Endothelial cell of umbilical vein (primary cell): ENCODE measurements at regions not wholly inside any gene's neighbourhood (a gene's known extent, or its start where the extent isn't known, plus 50 kb on each side); places are given as distances from the start of the nearest gene placed in this dataset.

Source experiments
- BruUV-seq: library from RNA; stranded (reverse); fragments of 400-500 nt; replicated peaks from 2 replicates; lab custom pipeline; 2021; lab: Mats Ljungman, UMichigan
- CTCF ChIA-PET: fragments of 300-600, 350-600 bp; sonication (Branson Sonifier 250); formaldehyde crosslinking; loops from one replicate; lab custom pipeline; 2021; ENCODE audit warnings: antibody characterized with exemption, inconsistent platforms; lab: Charles Lee
- POLR2A ChIA-PET: fragments of 300-600, 350-600 bp; sonication (Branson Sonifier 250); formaldehyde crosslinking; loops from one replicate; lab custom pipeline; 2021; ENCODE audit warnings: antibody characterized with exemption, inconsistent platforms; lab: Charles Lee
- DNase-seq: peaks from one replicate; pipeline ENCODE4 v3.0.0-alpha.2; 2011; ENCODE audit warnings: low read depth, low spot score
- FAIRE-seq: peaks from 2 replicates; lab custom pipeline; 2011; peaks lifted over from hg19 to GRCh38; lab: Jason Lieb, UNC
- H2AFZ ChIP-seq: 2 replicates; pipeline ENCODE4 v1.6.0; 2012; ENCODE audit warnings: low read depth, low read length, control low read depth, inconsistent platforms
- H3K27ac ChIP-seq: 2 replicates; pipeline ENCODE4 v1.5.1; 2011; ENCODE audit warnings: low read depth, mild to moderate bottlenecking, control low read depth, low read length, moderate library complexity; ENCODE audit not compliant: insufficient read depth
- H3K27me3 ChIP-seq, 2 experiments: 2 replicates each; pipeline versions ENCODE4 v1.6.0 to v1.6.1; 2011; ENCODE audit warnings: low read length in 2 of 2, mixed read lengths in 1 of 2; ENCODE audit not compliant: control insufficient read depth in 2 of 2, insufficient read depth in 2 of 2
- H3K36me3 ChIP-seq, 2 experiments: 2 replicates in 1 of 2; 3 replicates in 1 of 2; pipeline ENCODE4 v1.5.1; 2011; ENCODE audit warnings: low read length in 2 of 2, mild to moderate bottlenecking in 1 of 2, moderate library complexity in 1 of 2; ENCODE audit not compliant: control insufficient read depth in 2 of 2, insufficient read depth in 2 of 2; ENCODE audit errors: extremely low read depth in 1 of 2
- H3K4me1 ChIP-seq: 3 replicates; pipeline ENCODE4 v1.5.1; 2011; ENCODE audit warnings: mild to moderate bottlenecking, low read length; ENCODE audit not compliant: control insufficient read depth, insufficient read depth; ENCODE audit errors: extremely low read depth
- H3K4me2 ChIP-seq: 2 replicates; pipeline ENCODE4 v1.6.1; 2011; ENCODE audit warnings: low read length, control low read depth, mixed read lengths; ENCODE audit not compliant: insufficient read depth
- H3K4me3 ChIP-seq, 3 experiments: fragments of 200-600 bp in 1 of 3; sonication (generic), shearing (Covaris generic) in 1 of 3; replicated peaks in 1 of 3; 2 replicates each; pipeline ENCODE4 v1.5.1; 2011 to 2016; ENCODE audit warnings: control low read depth in 3 of 3, low read length in 3 of 3, mild to moderate bottlenecking in 2 of 3, inconsistent platforms in 1 of 3, low read depth in 1 of 3, moderate library complexity in 1 of 3; ENCODE audit not compliant: insufficient read depth in 1 of 3
- H3K79me2 ChIP-seq: 2 replicates; pipeline ENCODE4 v1.6.0; 2012; ENCODE audit warnings: low read length, inconsistent platforms; ENCODE audit not compliant: control insufficient read depth, insufficient read depth
- H3K9ac ChIP-seq: replicated peaks from 2 replicates; pipeline ENCODE3; 2011; ENCODE audit warnings: low read length, control low read depth; ENCODE audit not compliant: insufficient read depth; ENCODE audit errors: extremely low read depth
- H3K9me1 ChIP-seq: replicated peaks from 3 replicates; pipeline ENCODE4 v1.6.0; 2011; ENCODE audit warnings: mild to moderate bottlenecking, low read length; ENCODE audit not compliant: control insufficient read depth, insufficient read depth; ENCODE audit errors: extremely low read depth
- H3K9me3 ChIP-seq: replicated peaks from 2 replicates; pipeline ENCODE4 v1.5.1; 2012; ENCODE audit warnings: low read length, inconsistent platforms; ENCODE audit not compliant: control insufficient read depth, insufficient read depth
- H4K20me1 ChIP-seq: replicated peaks from 2 replicates; pipeline ENCODE3; 2011; ENCODE audit warnings: mild to moderate bottlenecking, low read length; ENCODE audit not compliant: control insufficient read depth, insufficient read depth; ENCODE audit errors: extremely low read depth
- CTCF ChIP-seq, 2 donors: IDR thresholded peaks; 1 replicate in 1 of 2; 2 replicates in 1 of 2; pipeline ENCODE4 v1.5.1; 2011; ENCODE audit warnings: low read length in 2 of 2, mild to moderate bottlenecking in 2 of 2, moderate library complexity in 2 of 2, control low read depth in 1 of 2, inconsistent platforms in 1 of 2, low read depth in 1 of 2; ENCODE audit not compliant: insufficient read depth in 1 of 2; ENCODE audit errors: extremely low read depth in 1 of 2
- EZH2 ChIP-seq: IDR thresholded peaks from 2 replicates; pipeline ENCODE4 v1.6.1; 2012; ENCODE audit warnings: borderline replicate concordance, low read depth, mild to moderate bottlenecking, moderate library complexity, low read length, inconsistent platforms; ENCODE audit not compliant: severe bottlenecking
- FOS ChIP-seq: IDR thresholded peaks from 2 replicates; pipeline ENCODE4 v1.6.1; 2011; ENCODE audit warnings: mild to moderate bottlenecking, low read length, moderate library complexity, borderline replicate concordance; ENCODE audit not compliant: insufficient read depth
- GATA2 ChIP-seq: IDR thresholded peaks from 2 replicates; pipeline ENCODE4 v1.7.0; 2011; ENCODE audit warnings: low read depth, mild to moderate bottlenecking, moderate library complexity, mixed read lengths, low read length; ENCODE audit not compliant: insufficient read length, insufficient read depth
- JUN ChIP-seq: IDR thresholded peaks from 2 replicates; pipeline ENCODE4 v1.6.1; 2011; ENCODE audit warnings: borderline replicate concordance, low read depth; ENCODE audit not compliant: insufficient read length, insufficient read depth
- MAX ChIP-seq: IDR thresholded peaks from 2 replicates; pipeline ENCODE4 v1.6.1; 2011; ENCODE audit not compliant: insufficient read depth, insufficient read length
- MYC ChIP-seq: IDR thresholded peaks from one replicate; pipeline ENCODE4 v1.6.1; 2011; ENCODE audit warnings: mild to moderate bottlenecking, low read depth, low read length
- POLR2A ChIP-seq: IDR thresholded peaks from 2 replicates; pipeline ENCODE4 v1.6.1; 2012; ENCODE audit warnings: low read depth, mild to moderate bottlenecking, control low read depth, low read length
- POLR2AphosphoS5 ChIP-seq: IDR thresholded peaks from 2 replicates; pipeline ENCODE4 v1.6.1; 2012; ENCODE audit warnings: low read depth, mild to moderate bottlenecking, control low read depth, low read length, moderate library complexity; ENCODE audit not compliant: insufficient read depth
- dilution Hi-C: fragments of 300-500 bp; cut with MboI; formaldehyde crosslinking; loops from one replicate; pipeline ENCODE4 v1.15.0; 2019; ENCODE audit warnings: low sequenced_read_pairs; ENCODE audit not compliant: extremely low pct_ligation_motif_present
- intact Hi-C: fragments of 100-400 bp; cut with micrococcal nuclease; formaldehyde crosslinking; loops from one replicate; pipeline ENCODE4 v1.10.0; 2022

GRCh38 chr15:23998056-23998455, 311.0 kb upstream of the NDN start:
- no peaks in the 10 kb centered on the region for H4K20me1 ChIP-seq
- DNase-seq (no peak), FAIRE-seq (no peak)
- no peak overlapping the region for H2AFZ ChIP-seq
- no peaks in the 10 kb centered on the region for H3K9me1 ChIP-seq
- H3K79me2 ChIP-seq = no peaks in the 10 kb centered on the region
- no peak for TF ChIP-seq JUN
- TF ChIP-seq POLR2AphosphoS5 = no peak
- no peak for TF ChIP-seq MAX
- TF ChIP-seq GATA2 = no peak
- TF ChIP-seq EZH2 = no peak
- no peak for TF ChIP-seq CTCF (IDR thresholded peaks at IDR 0.05; ENCODE audit: extremely low read depth in 1 of 2, insufficient read depth in 1 of 2, low read depth in 1 of 2, low read length in 2 of 2)
- TF ChIP-seq FOS = no peak
- no peak for TF ChIP-seq MYC
- no peak for TF ChIP-seq POLR2A
- no peak overlapping the region for H3K27ac ChIP-seq
- H3K4me2 ChIP-seq = no peak overlapping the region
- no peaks in the 10 kb centered on the region for H3K27me3 ChIP-seq
- dilution Hi-C loops (no loop called here), intact Hi-C loops (no loop called here)
- peaks cover 7% of the 10 kb centered on the region for H3K9me3 ChIP-seq
- ChIA-PET CTCF (no interaction called here), POLR2A (no interaction called here)
- no peaks in the 10 kb centered on the region for H3K36me3 ChIP-seq
- H3K4me3 ChIP-seq = no peak overlapping the region
- no TSS peak for BruUV-seq
- H3K4me1 ChIP-seq = no peaks in the 10 kb centered on the region
- no peak overlapping the region for H3K9ac ChIP-seq
